ENCODE measurements at regions not wholly inside any gene's neighbourhood (a gene's known extent, or its start where the extent isn't known, plus 50 kb on each side); places are given as distances from the start of the nearest gene placed in this dataset.

- Histone ChIP-seq H3K36me3 (ENCODE audit: low read depth) (no peaks in the 10 kb centered on the region), H2AFZ (no peak overlapping the region)
These were observed 282.4 kb downstream of the TEX29 start for GRCh38 chr13:111602874-111603273.

DNA sequence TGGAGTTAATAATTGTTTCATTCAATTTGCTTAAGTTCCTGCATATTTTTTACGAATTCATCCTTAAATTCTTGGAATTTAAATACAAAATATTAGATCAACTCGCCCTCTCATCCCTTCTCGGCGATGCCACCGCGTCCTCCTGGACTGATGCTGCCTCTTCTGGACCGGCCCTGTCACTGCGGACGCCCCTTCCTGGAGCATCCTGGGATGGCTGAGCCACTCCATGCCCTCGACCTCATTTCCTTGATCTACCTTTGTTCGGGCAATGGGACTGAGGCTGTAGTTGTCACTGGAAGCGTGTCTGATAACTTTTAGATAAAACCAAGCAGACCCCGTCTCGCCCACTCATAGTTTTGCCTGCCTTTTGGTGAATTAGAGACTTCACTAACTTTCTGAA, 283.7 kb downstream of the TEX29 start:
- H2AFZ ChIP-seq, result no peak overlapping the region
- no peak overlapping the region for H3K4me2 ChIP-seq
- H3F3A ChIP-seq (ENCODE audit: insufficient read depth, low read depth), result no peaks in the 10 kb centered on the region
- H3K4me1 ChIP-seq (replicated peaks; ENCODE audit: insufficient read depth), result no peaks in the 10 kb centered on the region
- POLR2A ChIA-PET (ENCODE audit: unreplicated experiment), result no interaction called here
- no peaks in the 10 kb centered on the region for H3K9me3 ChIP-seq (ENCODE audit: insufficient read depth, low read depth)
- no peaks in the 10 kb centered on the region for H3K79me2 ChIP-seq (ENCODE audit: low read depth)
- no peaks in the 10 kb centered on the region for H4K20me1 ChIP-seq (ENCODE audit: insufficient read depth)
- TF ChIP-seq EZH2 (IDR thresholded peaks at IDR 0.05; ENCODE audit: low read depth), result no peak
- TF ChIP-seq, protein P1, sequence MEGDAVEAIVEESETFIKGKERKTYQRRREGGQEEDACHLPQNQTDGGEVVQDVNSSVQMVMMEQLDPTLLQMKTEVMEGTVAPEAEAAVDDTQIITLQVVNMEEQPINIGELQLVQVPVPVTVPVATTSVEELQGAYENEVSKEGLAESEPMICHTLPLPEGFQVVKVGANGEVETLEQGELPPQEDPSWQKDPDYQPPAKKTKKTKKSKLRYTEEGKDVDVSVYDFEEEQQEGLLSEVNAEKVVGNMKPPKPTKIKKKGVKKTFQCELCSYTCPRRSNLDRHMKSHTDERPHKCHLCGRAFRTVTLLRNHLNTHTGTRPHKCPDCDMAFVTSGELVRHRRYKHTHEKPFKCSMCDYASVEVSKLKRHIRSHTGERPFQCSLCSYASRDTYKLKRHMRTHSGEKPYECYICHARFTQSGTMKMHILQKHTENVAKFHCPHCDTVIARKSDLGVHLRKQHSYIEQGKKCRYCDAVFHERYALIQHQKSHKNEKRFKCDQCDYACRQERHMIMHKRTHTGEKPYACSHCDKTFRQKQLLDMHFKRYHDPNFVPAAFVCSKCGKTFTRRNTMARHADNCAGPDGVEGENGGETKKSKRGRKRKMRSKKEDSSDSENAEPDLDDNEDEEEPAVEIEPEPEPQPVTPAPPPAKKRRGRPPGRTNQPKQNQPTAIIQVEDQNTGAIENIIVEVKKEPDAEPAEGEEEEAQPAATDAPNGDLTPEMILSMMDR (conservative IDR thresholded peaks at IDR 0.05), result no peak
- CTCF ChIA-PET, result no interaction called here
- no TSS peak for BruUV-seq (replicated peaks)
- no peak for DNase-seq
- no peaks in the 10 kb centered on the region for H3K9me2 ChIP-seq (ENCODE audit: insufficient read depth)
- H3K27ac ChIP-seq, result no peak overlapping the region
- H3K27me3 ChIP-seq (ENCODE audit: insufficient read depth, low read depth), result peaks cover 68% of the 10 kb centered on the region
- intact Hi-C loops (cut with micrococcal nuclease; ENCODE audit: unreplicated experiment), result no loop called here
- no peak overlapping the region for H3K4me3 ChIP-seq
- no peaks in the 10 kb centered on the region for H3K36me3 ChIP-seq (ENCODE audit: low read depth)

More at GRCh38 chr13:111602874-111603273, 282.4 kb downstream of the TEX29 start:
- no peaks in the 10 kb centered on the region for H3K9me3 ChIP-seq (ENCODE audit: insufficient read depth, low read depth)
- ChIA-PET POLR2A (ENCODE audit: unreplicated experiment) (no interaction called here), CTCF (no interaction called here)
- H3K27me3 ChIP-seq (ENCODE audit: insufficient read depth, low read depth), result peaks cover 68% of the 10 kb centered on the region
- H3F3A ChIP-seq (ENCODE audit: insufficient read depth, low read depth), result no peaks in the 10 kb centered on the region
- no peak for TF ChIP-seq EZH2 (IDR thresholded peaks at IDR 0.05; ENCODE audit: low read depth)
- TF ChIP-seq, protein P1 (conservative IDR thresholded peaks at IDR 0.05), result no peak
- no peaks in the 10 kb centered on the region for H3K79me2 ChIP-seq (ENCODE audit: low read depth)
- no peaks in the 10 kb centered on the region for H4K20me1 ChIP-seq (ENCODE audit: insufficient read depth)
- no peak for DNase-seq
- BruUV-seq (replicated peaks), result no TSS peak
- H3K4me1 ChIP-seq (replicated peaks; ENCODE audit: insufficient read depth), result no peaks in the 10 kb centered on the region
- no peaks in the 10 kb centered on the region for H3K9me2 ChIP-seq (ENCODE audit: insufficient read depth)
- intact Hi-C loops (cut with micrococcal nuclease; ENCODE audit: unreplicated experiment), result no loop called here
- H3K27ac ChIP-seq, result no peak overlapping the region
- H3K4me3 ChIP-seq, result no peak overlapping the region
- no peak overlapping the region for H3K4me2 ChIP-seq

DNA sequence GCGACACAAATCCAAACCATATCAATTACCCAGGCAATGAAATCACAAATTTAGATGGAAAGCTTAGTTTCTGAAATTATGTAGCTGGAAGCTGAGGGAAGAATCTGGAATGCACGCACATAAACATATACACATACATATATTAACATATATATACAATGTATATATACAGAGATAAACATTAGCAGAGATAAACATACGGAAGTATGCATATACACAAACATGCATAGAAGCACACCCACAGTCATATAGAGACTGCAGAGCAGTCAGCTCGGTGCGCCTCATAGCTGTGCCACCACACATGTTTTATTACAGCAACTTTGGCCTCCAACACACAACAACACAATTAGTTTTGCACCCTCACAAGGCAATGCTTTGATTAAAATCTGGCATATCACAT, 288.1 kb downstream of the TEX29 start:
- no TSS peak for BruUV-seq (replicated peaks)
- no peaks in the 10 kb centered on the region for H3K9me2 ChIP-seq (ENCODE audit: insufficient read depth)
- intact Hi-C loops (cut with micrococcal nuclease; ENCODE audit: unreplicated experiment), result no loop called here
- peaks cover 70% of the 10 kb centered on the region for H3K27me3 ChIP-seq (ENCODE audit: insufficient read depth, low read depth)
- H3K4me3 ChIP-seq, result no peak overlapping the region
- H3K79me2 ChIP-seq (ENCODE audit: low read depth), result no peaks in the 10 kb centered on the region
- no peaks in the 10 kb centered on the region for H3K36me3 ChIP-seq (ENCODE audit: low read depth)
- H2AFZ ChIP-seq, result no peak overlapping the region
- H4K20me1 ChIP-seq (ENCODE audit: insufficient read depth), result no peaks in the 10 kb centered on the region
- H3K9me3 ChIP-seq (ENCODE audit: insufficient read depth, low read depth), result no peaks in the 10 kb centered on the region
- POLR2A ChIA-PET (ENCODE audit: unreplicated experiment), result no interaction called here
- CTCF ChIA-PET, result no interaction called here
- H3F3A ChIP-seq (ENCODE audit: insufficient read depth, low read depth), result no peaks in the 10 kb centered on the region
- TF ChIP-seq, protein P1 (conservative IDR thresholded peaks at IDR 0.05), result no peak
- TF ChIP-seq EZH2 (IDR thresholded peaks at IDR 0.05; ENCODE audit: low read depth), result no peak
- no peak for DNase-seq
- no peak overlapping the region for H3K4me2 ChIP-seq
- no peak overlapping the region for H3K27ac ChIP-seq
- no peaks in the 10 kb centered on the region for H3K4me1 ChIP-seq (replicated peaks; ENCODE audit: insufficient read depth)

Data from PC-9 (cell line).